22Rv1 (cell line): ENCODE measurements at regions not wholly inside any gene's neighbourhood (a gene's known extent, or its start where the extent isn't known, plus 50 kb on each side); places are given as distances from the start of the nearest gene placed in this dataset.

Experiments used
- H3K27ac ChIP-seq: fragments of 450-650 bp; 2 replicates; pipeline ENCODE4 v1.5.1; 2017
- ZFX ChIP-seq: fragments of 450-650 bp; IDR thresholded peaks from 2 replicates; pipeline ENCODE4 v1.6.1; 2017; ENCODE audit warnings: antibody characterized with exemption, borderline replicate concordance
- TF ChIP-seq, protein P1 (sequence below): fragments of 450-650 bp; IDR thresholded peaks from 2 replicates; pipeline ENCODE4 v1.5.1; 2017; ENCODE audit warnings: mild to moderate bottlenecking

DNA sequence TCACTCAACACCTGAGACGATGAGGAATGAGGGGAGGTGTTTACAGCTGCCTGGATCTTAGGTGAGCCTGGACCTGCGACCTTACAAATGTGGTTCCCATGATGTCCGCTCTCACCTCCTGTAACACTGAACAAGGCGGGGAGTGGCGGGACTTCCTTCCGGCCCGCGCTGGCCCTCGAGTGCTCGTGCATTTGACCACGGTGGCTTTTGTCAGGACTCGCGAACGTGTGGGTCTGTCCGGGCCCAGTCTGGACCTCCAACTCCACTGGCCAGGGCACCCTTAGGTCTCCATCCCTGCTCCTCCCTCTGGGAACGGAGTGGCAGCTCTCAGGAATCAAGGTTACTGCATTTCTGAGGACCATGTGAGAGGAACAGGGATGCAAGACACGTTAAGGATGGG is 263.0 kb upstream of the SALL3 start:
- no peak overlapping the region for H3K27ac ChIP-seq
- TF ChIP-seq ZFX, result no peak
- TF ChIP-seq, protein P1, sequence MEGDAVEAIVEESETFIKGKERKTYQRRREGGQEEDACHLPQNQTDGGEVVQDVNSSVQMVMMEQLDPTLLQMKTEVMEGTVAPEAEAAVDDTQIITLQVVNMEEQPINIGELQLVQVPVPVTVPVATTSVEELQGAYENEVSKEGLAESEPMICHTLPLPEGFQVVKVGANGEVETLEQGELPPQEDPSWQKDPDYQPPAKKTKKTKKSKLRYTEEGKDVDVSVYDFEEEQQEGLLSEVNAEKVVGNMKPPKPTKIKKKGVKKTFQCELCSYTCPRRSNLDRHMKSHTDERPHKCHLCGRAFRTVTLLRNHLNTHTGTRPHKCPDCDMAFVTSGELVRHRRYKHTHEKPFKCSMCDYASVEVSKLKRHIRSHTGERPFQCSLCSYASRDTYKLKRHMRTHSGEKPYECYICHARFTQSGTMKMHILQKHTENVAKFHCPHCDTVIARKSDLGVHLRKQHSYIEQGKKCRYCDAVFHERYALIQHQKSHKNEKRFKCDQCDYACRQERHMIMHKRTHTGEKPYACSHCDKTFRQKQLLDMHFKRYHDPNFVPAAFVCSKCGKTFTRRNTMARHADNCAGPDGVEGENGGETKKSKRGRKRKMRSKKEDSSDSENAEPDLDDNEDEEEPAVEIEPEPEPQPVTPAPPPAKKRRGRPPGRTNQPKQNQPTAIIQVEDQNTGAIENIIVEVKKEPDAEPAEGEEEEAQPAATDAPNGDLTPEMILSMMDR, result no peak

DNA sequence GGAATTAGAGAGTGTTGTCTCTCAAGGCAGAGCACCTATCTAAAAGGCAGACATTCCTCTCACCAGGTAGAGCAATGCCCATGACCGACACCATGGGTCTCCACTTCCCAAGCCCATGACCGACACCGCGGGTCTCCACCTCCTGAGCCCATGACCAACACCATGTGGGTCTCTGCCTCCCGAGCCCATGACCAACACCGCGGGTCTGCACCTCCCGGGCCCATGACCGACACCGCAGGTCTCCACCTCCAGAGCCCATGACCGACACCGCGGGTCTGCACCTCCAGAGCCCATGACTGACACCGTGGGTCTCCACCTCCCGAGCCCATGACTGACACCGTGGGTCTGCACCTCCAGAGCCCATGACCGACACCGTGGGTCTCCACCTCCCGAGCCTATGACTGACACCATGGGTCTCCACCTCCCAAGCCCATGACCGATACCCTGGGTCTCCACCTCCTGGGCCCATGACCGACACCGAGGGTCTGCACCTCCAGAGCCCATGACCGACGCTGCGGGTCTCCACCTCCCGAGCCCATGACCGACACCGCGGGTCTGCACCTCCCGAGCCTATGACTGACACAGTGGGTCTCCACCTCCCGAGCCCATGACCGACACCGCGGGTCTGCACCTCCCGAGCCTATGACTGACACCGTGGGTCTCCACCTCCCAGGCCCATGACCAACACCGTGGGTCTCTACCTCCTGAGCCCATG is 262.4 kb upstream of the SALL3 start:
- no peak for TF ChIP-seq ZFX
- TF ChIP-seq, protein P1, result no peak
- no peak overlapping the region for H3K27ac ChIP-seq

DNA sequence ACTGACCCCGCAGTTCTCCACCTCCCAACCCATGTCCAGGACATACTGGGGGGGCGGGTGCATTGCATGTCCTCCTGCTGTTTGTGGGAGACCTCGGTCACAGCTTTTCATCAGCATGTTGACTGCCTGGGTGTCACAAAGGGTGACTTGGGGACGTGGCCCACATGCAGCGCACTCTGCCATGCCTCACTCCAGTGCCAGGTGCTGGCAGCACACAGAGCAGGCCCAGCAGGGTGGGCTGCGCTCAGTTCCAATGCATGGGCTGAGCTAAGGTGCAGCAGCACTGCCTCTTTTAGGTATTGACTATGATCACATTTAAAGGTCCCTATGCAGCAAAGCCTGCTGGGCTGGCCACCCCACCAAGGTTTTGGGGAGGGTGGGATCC is 261.9 kb upstream of the SALL3 start:
- no peak overlapping the region for H3K27ac ChIP-seq
- no peak for TF ChIP-seq ZFX
- TF ChIP-seq, protein P1, result no peak

DNA sequence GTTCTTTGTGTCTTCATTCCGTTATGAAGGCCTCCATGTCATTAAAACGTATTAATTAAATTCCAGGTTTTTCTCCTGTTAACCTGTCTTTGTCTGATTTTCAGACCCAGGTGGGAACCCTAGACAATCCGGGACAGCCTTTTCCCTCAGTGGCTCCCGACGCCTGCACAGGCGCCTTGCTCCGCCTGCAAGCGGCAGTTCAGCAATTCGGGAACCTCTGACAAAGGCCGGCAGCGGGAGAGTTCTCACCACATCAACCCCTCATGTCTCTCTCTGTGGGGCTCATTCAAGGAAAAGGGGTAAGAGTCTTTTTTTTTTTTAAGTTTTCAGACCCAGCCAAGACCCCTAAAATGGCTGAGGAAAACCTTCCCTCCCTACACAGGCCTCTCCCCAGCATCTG is 259.8 kb upstream of the SALL3 start:
- H3K27ac ChIP-seq, result no peak overlapping the region

DNA sequence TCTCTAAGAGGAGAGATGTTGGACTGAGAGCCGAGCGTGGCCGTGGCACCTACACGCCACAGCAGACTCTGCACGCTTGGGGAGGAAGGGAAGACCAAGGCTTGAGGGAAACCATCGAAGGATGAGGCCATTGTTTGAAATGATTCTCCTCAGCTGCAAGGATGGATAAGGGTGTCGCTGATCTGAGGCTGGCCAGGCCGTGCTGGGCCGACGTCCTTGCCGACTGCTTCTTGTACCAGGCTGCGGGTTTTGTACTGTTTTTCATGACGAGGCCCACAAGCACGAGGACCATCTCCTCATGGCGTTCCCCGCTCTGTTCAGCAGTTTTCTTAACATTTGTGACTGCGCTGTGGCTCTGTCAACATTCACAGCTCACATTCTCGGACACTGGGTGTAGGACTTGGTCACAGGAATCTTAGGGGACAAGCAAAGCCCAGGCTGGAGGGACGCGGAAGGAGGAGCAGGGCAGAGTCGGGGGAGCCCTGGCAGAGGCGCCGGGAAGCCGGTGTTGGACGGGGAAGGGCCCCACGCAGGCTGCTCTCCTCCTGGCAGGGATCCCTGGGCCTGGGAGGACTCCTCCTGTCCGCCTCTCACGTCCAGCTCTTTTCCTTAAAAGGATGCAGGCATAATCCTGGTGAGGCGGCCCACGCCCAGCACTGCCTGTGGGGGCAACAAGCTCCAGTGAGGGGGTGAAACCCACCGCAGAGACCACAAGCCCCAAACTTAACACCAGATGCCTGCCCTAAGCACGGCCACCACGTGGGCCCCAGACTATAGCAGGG is 259.0 kb upstream of the SALL3 start:
- no peak overlapping the region for H3K27ac ChIP-seq
- TF ChIP-seq, protein P1, result no peak
- no peak for TF ChIP-seq ZFX

More for the DNA sequence above, 259.8 kb upstream of the SALL3 start:
- TF ChIP-seq ZFX, result no peak
- TF ChIP-seq, protein P1, result no peak

DNA sequence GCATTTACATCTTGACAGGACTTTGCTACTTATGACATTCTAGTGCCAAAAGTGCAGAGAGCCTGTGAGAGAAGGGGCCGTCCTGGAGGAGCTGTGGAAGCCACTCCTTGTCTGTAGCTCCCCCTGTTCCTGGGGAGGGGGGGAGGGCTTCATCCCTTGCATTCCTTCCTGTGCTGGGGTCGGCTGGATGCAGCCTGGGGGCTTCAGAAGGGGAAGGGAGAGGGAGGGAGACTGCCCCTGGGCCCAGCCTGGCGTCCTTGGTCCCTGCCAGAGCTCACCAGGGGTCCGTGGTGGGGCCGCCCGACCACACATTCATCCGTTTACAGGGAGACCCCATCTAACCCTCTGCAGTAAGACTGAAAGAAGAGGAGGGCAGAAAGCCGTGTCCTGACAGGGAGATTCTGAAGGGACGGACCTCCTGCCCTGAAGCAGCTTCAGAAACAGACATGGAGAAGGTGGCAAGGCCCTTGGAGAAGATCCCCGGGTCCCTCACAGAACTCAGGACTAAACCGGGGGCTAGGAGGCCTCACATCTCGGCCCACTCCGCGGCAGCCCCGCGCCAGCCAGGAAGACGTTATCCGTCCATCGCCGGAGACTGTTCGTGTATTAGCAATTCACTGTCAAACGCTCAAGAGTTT is 258.3 kb upstream of the SALL3 start:
- no peak for TF ChIP-seq ZFX
- TF ChIP-seq, protein P1, result no peak
- no peak overlapping the region for H3K27ac ChIP-seq
